Endothelial cell of umbilical vein (primary cell): ENCODE measurements at regions not wholly inside any gene's neighbourhood (a gene's known extent, or its start where the extent isn't known, plus 50 kb on each side); places are given as distances from the start of the nearest gene placed in this dataset.

Experiments used
- BruUV-seq: library from RNA; stranded (reverse); fragments of 400-500 nt; replicated peaks from 2 replicates; lab custom pipeline; 2021; lab: Mats Ljungman, UMichigan
- CTCF ChIA-PET: fragments of 300-600, 350-600 bp; sonication (Branson Sonifier 250); formaldehyde crosslinking; loops from one replicate; lab custom pipeline; 2021; ENCODE audit warnings: antibody characterized with exemption, inconsistent platforms; lab: Charles Lee
- POLR2A ChIA-PET: fragments of 300-600, 350-600 bp; sonication (Branson Sonifier 250); formaldehyde crosslinking; loops from one replicate; lab custom pipeline; 2021; ENCODE audit warnings: antibody characterized with exemption, inconsistent platforms; lab: Charles Lee
- DNase-seq: peaks from one replicate; pipeline ENCODE4 v3.0.0-alpha.2; 2011; ENCODE audit warnings: low read depth, low spot score
- FAIRE-seq: peaks from 2 replicates; lab custom pipeline; 2011; peaks lifted over from hg19 to GRCh38; lab: Jason Lieb, UNC
- H2AFZ ChIP-seq: 2 replicates; pipeline ENCODE4 v1.6.0; 2012; ENCODE audit warnings: low read depth, low read length, control low read depth, inconsistent platforms
- H3K27ac ChIP-seq: 2 replicates; pipeline ENCODE4 v1.5.1; 2011; ENCODE audit warnings: low read depth, mild to moderate bottlenecking, control low read depth, low read length, moderate library complexity; ENCODE audit not compliant: insufficient read depth
- H3K27me3 ChIP-seq, 2 experiments: 2 replicates each; pipeline versions ENCODE4 v1.6.0 to v1.6.1; 2011; ENCODE audit warnings: low read length in 2 of 2, mixed read lengths in 1 of 2; ENCODE audit not compliant: control insufficient read depth in 2 of 2, insufficient read depth in 2 of 2
- H3K36me3 ChIP-seq, 2 experiments: 2 replicates in 1 of 2; 3 replicates in 1 of 2; pipeline ENCODE4 v1.5.1; 2011; ENCODE audit warnings: low read length in 2 of 2, mild to moderate bottlenecking in 1 of 2, moderate library complexity in 1 of 2; ENCODE audit not compliant: control insufficient read depth in 2 of 2, insufficient read depth in 2 of 2; ENCODE audit errors: extremely low read depth in 1 of 2
- H3K4me1 ChIP-seq: 3 replicates; pipeline ENCODE4 v1.5.1; 2011; ENCODE audit warnings: mild to moderate bottlenecking, low read length; ENCODE audit not compliant: control insufficient read depth, insufficient read depth; ENCODE audit errors: extremely low read depth
- H3K4me2 ChIP-seq: 2 replicates; pipeline ENCODE4 v1.6.1; 2011; ENCODE audit warnings: low read length, control low read depth, mixed read lengths; ENCODE audit not compliant: insufficient read depth
- H3K4me3 ChIP-seq, 3 experiments: fragments of 200-600 bp in 1 of 3; sonication (generic), shearing (Covaris generic) in 1 of 3; replicated peaks in 1 of 3; 2 replicates each; pipeline ENCODE4 v1.5.1; 2011 to 2016; ENCODE audit warnings: control low read depth in 3 of 3, low read length in 3 of 3, mild to moderate bottlenecking in 2 of 3, inconsistent platforms in 1 of 3, low read depth in 1 of 3, moderate library complexity in 1 of 3; ENCODE audit not compliant: insufficient read depth in 1 of 3
- H3K79me2 ChIP-seq: 2 replicates; pipeline ENCODE4 v1.6.0; 2012; ENCODE audit warnings: low read length, inconsistent platforms; ENCODE audit not compliant: control insufficient read depth, insufficient read depth
- H3K9ac ChIP-seq: replicated peaks from 2 replicates; pipeline ENCODE3; 2011; ENCODE audit warnings: low read length, control low read depth; ENCODE audit not compliant: insufficient read depth; ENCODE audit errors: extremely low read depth
- H3K9me1 ChIP-seq: replicated peaks from 3 replicates; pipeline ENCODE4 v1.6.0; 2011; ENCODE audit warnings: mild to moderate bottlenecking, low read length; ENCODE audit not compliant: control insufficient read depth, insufficient read depth; ENCODE audit errors: extremely low read depth
- H3K9me3 ChIP-seq: replicated peaks from 2 replicates; pipeline ENCODE4 v1.5.1; 2012; ENCODE audit warnings: low read length, inconsistent platforms; ENCODE audit not compliant: control insufficient read depth, insufficient read depth
- H4K20me1 ChIP-seq: replicated peaks from 2 replicates; pipeline ENCODE3; 2011; ENCODE audit warnings: mild to moderate bottlenecking, low read length; ENCODE audit not compliant: control insufficient read depth, insufficient read depth; ENCODE audit errors: extremely low read depth
- EZH2 ChIP-seq: IDR thresholded peaks from 2 replicates; pipeline ENCODE4 v1.6.1; 2012; ENCODE audit warnings: borderline replicate concordance, low read depth, mild to moderate bottlenecking, moderate library complexity, low read length, inconsistent platforms; ENCODE audit not compliant: severe bottlenecking
- FOS ChIP-seq: IDR thresholded peaks from 2 replicates; pipeline ENCODE4 v1.6.1; 2011; ENCODE audit warnings: mild to moderate bottlenecking, low read length, moderate library complexity, borderline replicate concordance; ENCODE audit not compliant: insufficient read depth
- GATA2 ChIP-seq: IDR thresholded peaks from 2 replicates; pipeline ENCODE4 v1.7.0; 2011; ENCODE audit warnings: low read depth, mild to moderate bottlenecking, moderate library complexity, mixed read lengths, low read length; ENCODE audit not compliant: insufficient read length, insufficient read depth
- JUN ChIP-seq: IDR thresholded peaks from 2 replicates; pipeline ENCODE4 v1.6.1; 2011; ENCODE audit warnings: borderline replicate concordance, low read depth; ENCODE audit not compliant: insufficient read length, insufficient read depth
- MYC ChIP-seq: IDR thresholded peaks from one replicate; pipeline ENCODE4 v1.6.1; 2011; ENCODE audit warnings: mild to moderate bottlenecking, low read depth, low read length
- POLR2A ChIP-seq: IDR thresholded peaks from 2 replicates; pipeline ENCODE4 v1.6.1; 2012; ENCODE audit warnings: low read depth, mild to moderate bottlenecking, control low read depth, low read length
- POLR2AphosphoS5 ChIP-seq: IDR thresholded peaks from 2 replicates; pipeline ENCODE4 v1.6.1; 2012; ENCODE audit warnings: low read depth, mild to moderate bottlenecking, control low read depth, low read length, moderate library complexity; ENCODE audit not compliant: insufficient read depth
- dilution Hi-C: fragments of 300-500 bp; cut with MboI; formaldehyde crosslinking; loops from one replicate; pipeline ENCODE4 v1.15.0; 2019; ENCODE audit warnings: low sequenced_read_pairs; ENCODE audit not compliant: extremely low pct_ligation_motif_present
- intact Hi-C: fragments of 100-400 bp; cut with micrococcal nuclease; formaldehyde crosslinking; loops from one replicate; pipeline ENCODE4 v1.10.0; 2022
- TF ChIP-seq, protein P1 (sequence below), 2 donors: IDR thresholded peaks; 1 replicate in 1 of 2; 2 replicates in 1 of 2; pipeline ENCODE4 v1.5.1; 2011; ENCODE audit warnings: low read length in 2 of 2, mild to moderate bottlenecking in 2 of 2, moderate library complexity in 2 of 2, control low read depth in 1 of 2, inconsistent platforms in 1 of 2, low read depth in 1 of 2; ENCODE audit not compliant: insufficient read depth in 1 of 2; ENCODE audit errors: extremely low read depth in 1 of 2
- TF ChIP-seq, protein P2 (sequence below): IDR thresholded peaks from 2 replicates; pipeline ENCODE4 v1.6.1; 2011; ENCODE audit not compliant: insufficient read depth, insufficient read length

DNA sequence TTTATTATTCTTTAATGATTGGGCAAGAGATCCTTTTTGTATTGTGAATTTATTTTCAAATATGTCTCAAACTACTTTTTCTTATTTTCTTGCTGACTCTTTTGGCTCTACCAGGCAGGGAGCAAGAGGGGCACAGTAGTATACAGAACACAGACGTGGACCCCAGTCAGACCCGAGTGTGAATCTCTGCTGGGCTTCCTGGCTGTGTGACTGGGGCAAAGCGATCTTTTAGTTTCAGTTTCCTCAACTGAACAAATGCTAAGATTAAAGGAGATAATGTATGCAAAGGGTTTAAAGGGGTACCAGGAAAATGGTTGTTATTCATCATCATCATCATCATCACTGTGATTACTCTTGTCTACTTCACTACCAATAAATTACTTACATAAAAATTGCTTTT is 317.5 kb downstream of the HIVEP2 start:
- intact Hi-C loops = no loop called here
- Histone ChIP-seq H3K79me2 (no peaks in the 10 kb centered on the region), H3K27ac (no peak overlapping the region), H3K4me3 (no peak overlapping the region), H4K20me1 (no peaks in the 10 kb centered on the region), H3K9me3 (no peaks in the 10 kb centered on the region), H3K36me3 (no peaks in the 10 kb centered on the region), H3K4me2 (no peak overlapping the region), H3K9ac (no peak overlapping the region), H3K9me1 (no peaks in the 10 kb centered on the region), H3K4me1 (no peaks in the 10 kb centered on the region), H2AFZ (no peak overlapping the region), H3K27me3 (no peaks in the 10 kb centered on the region)
- BruUV-seq = no TSS peak
- DNase-seq = no peak
- CTCF ChIA-PET = no interaction called here
- no peak for FAIRE-seq
- TF ChIP-seq POLR2AphosphoS5 = no peak
- TF ChIP-seq GATA2 = no peak
- TF ChIP-seq, protein P1, sequence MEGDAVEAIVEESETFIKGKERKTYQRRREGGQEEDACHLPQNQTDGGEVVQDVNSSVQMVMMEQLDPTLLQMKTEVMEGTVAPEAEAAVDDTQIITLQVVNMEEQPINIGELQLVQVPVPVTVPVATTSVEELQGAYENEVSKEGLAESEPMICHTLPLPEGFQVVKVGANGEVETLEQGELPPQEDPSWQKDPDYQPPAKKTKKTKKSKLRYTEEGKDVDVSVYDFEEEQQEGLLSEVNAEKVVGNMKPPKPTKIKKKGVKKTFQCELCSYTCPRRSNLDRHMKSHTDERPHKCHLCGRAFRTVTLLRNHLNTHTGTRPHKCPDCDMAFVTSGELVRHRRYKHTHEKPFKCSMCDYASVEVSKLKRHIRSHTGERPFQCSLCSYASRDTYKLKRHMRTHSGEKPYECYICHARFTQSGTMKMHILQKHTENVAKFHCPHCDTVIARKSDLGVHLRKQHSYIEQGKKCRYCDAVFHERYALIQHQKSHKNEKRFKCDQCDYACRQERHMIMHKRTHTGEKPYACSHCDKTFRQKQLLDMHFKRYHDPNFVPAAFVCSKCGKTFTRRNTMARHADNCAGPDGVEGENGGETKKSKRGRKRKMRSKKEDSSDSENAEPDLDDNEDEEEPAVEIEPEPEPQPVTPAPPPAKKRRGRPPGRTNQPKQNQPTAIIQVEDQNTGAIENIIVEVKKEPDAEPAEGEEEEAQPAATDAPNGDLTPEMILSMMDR (IDR thresholded peaks at IDR 0.05; ENCODE audit: extremely low read depth in 1 of 2, insufficient read depth in 1 of 2, low read depth in 1 of 2, low read length in 2 of 2) = no peak
- no peak for TF ChIP-seq POLR2A
- TF ChIP-seq JUN = no peak
- no peak for TF ChIP-seq FOS
- no peak for TF ChIP-seq EZH2
- TF ChIP-seq, protein P2, sequence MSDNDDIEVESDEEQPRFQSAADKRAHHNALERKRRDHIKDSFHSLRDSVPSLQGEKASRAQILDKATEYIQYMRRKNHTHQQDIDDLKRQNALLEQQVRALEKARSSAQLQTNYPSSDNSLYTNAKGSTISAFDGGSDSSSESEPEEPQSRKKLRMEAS = no peak
- no peak for TF ChIP-seq MYC
- dilution Hi-C loops = no loop called here
- POLR2A ChIA-PET = no interaction called here
